IMR-90 (cell line): ENCODE measurements at regions not wholly inside any gene's neighbourhood (a gene's known extent, or its start where the extent isn't known, plus 50 kb on each side); places are given as distances from the start of the nearest gene placed in this dataset.

Experiments
- ATAC-seq: fragments of 200-7000 bp; cut with Tn5 transposase; 2 replicates; pipeline ENCODE4 v1.9.1; 2020; ENCODE audit warnings: low read depth, mild to moderate bottlenecking, moderate library complexity
- BruUV-seq: library from RNA; stranded (reverse); fragments of 400-500 nt; replicated peaks from 2 replicates; lab custom pipeline; 2021; lab: Mats Ljungman, UMichigan
- CTCF ChIA-PET: fragments of 300-600 bp; formaldehyde crosslinking; extraction: SDS; loops from one replicate; lab custom pipeline; 2021; ENCODE audit warnings: antibody characterized with exemption; lab: Yijun Ruan, JAX
- POLR2A ChIA-PET: fragments of 300-600 bp; sonication (Branson Sonifier 250); formaldehyde crosslinking; loops from one replicate; lab custom pipeline; 2022; ENCODE audit warnings: antibody characterized with exemption; ENCODE audit not compliant: unreplicated experiment; lab: Charles Lee
- DNase-seq: peaks from one replicate; pipeline ENCODE4 v3.0.0; 2013
- H2AFZ ChIP-seq: replicated peaks from 2 replicates; pipeline ENCODE3; 2013; ENCODE audit warnings: low read length, mild to moderate bottlenecking; ENCODE audit not compliant: poor library complexity
- H2AK5ac ChIP-seq: 2 replicates; pipeline ENCODE4 v1.6.1; 2013; ENCODE audit warnings: low read depth, low read length, inconsistent platforms
- H2AK9ac ChIP-seq: replicated peaks from 2 replicates; pipeline ENCODE3; 2013; ENCODE audit warnings: mild to moderate bottlenecking, low read depth, low read length, moderate library complexity; ENCODE audit not compliant: poor library complexity
- H2BK120ac ChIP-seq: 2 replicates; pipeline ENCODE4 v1.6.1; 2013; ENCODE audit warnings: low read depth, low read length, inconsistent platforms
- H2BK15ac ChIP-seq: 3 replicates; pipeline ENCODE4 v1.6.1; 2013; ENCODE audit warnings: low read depth, low read length, inconsistent platforms
- H2BK20ac ChIP-seq: 2 replicates; pipeline ENCODE4 v1.6.1; 2013; ENCODE audit warnings: low read depth, mild to moderate bottlenecking, inconsistent platforms, low read length, moderate library complexity
- H2BK5ac ChIP-seq: 2 replicates; pipeline ENCODE4 v1.6.1; 2013; ENCODE audit warnings: mild to moderate bottlenecking, low read depth, low read length, inconsistent platforms; ENCODE audit not compliant: poor library complexity, severe bottlenecking
- H3K14ac ChIP-seq: replicated peaks from 2 replicates; pipeline ENCODE4 v1.6.1; 2013; ENCODE audit warnings: low read depth, low read length, inconsistent platforms
- H3K18ac ChIP-seq: 2 replicates; pipeline ENCODE4 v1.6.1; 2013; ENCODE audit warnings: low read depth, low read length, control low read depth
- H3K23ac ChIP-seq: 2 replicates; pipeline ENCODE4 v1.6.1; 2013; ENCODE audit warnings: low read depth, low read length, inconsistent platforms
- H3K27ac ChIP-seq: 2 replicates; pipeline ENCODE4 v1.5.1; 2013; ENCODE audit warnings: mild to moderate bottlenecking, control low read depth, low read length; ENCODE audit not compliant: insufficient read depth
- H3K27me3 ChIP-seq: 2 replicates; pipeline ENCODE4 v1.6.1; 2013; ENCODE audit warnings: low read length; ENCODE audit not compliant: control insufficient read depth, insufficient read depth
- H3K36me3 ChIP-seq: 2 replicates; pipeline ENCODE4 v1.6.1; 2013; ENCODE audit warnings: low read length, mixed read lengths; ENCODE audit not compliant: control insufficient read depth, insufficient read depth
- H3K4ac ChIP-seq: 2 replicates; pipeline ENCODE4 v1.6.1; 2013; ENCODE audit warnings: low read depth, low read length, inconsistent platforms
- H3K4me1 ChIP-seq: 2 replicates; pipeline ENCODE4 v1.6.1; 2013; ENCODE audit warnings: low read length, mixed read lengths; ENCODE audit not compliant: control insufficient read depth, insufficient read depth
- H3K4me2 ChIP-seq: 2 replicates; pipeline ENCODE4 v1.6.1; 2013; ENCODE audit warnings: low read depth, mild to moderate bottlenecking, control low read depth, low read length, moderate library complexity
- H3K4me3 ChIP-seq: 2 replicates; pipeline ENCODE4 v1.5.1; 2013; ENCODE audit warnings: low read depth, mild to moderate bottlenecking, control low read depth, low read length, moderate library complexity; ENCODE audit not compliant: insufficient read depth
- H3K56ac ChIP-seq: 2 replicates; pipeline ENCODE4 v1.6.1; 2013; ENCODE audit warnings: low read length, inconsistent platforms; ENCODE audit not compliant: insufficient read depth; ENCODE audit errors: extremely low read depth
- H3K79me1 ChIP-seq, 2 experiments: 2 replicates each; pipeline ENCODE4 v1.6.1; 2013; ENCODE audit warnings: low read length in 2 of 2, inconsistent platforms in 1 of 2, low read depth in 1 of 2
- H3K9ac ChIP-seq: 2 replicates; pipeline ENCODE4 v1.6.1; 2013; ENCODE audit warnings: low read depth, low read length, control low read depth
- H3K9me1 ChIP-seq: 2 replicates; pipeline ENCODE4 v1.6.1; 2013; ENCODE audit warnings: low read length, inconsistent platforms; ENCODE audit not compliant: insufficient read depth
- H3K9me3 ChIP-seq: 2 replicates; pipeline ENCODE4 v1.6.1; 2013; ENCODE audit warnings: low read length; ENCODE audit not compliant: control insufficient read depth, insufficient read depth
- H4K20me1 ChIP-seq: 2 replicates; pipeline ENCODE4 v1.6.1; 2013; ENCODE audit warnings: low read length, inconsistent platforms; ENCODE audit not compliant: insufficient read depth
- H4K5ac ChIP-seq: 2 replicates; pipeline ENCODE4 v1.6.1; 2013; ENCODE audit warnings: mild to moderate bottlenecking, low read depth, low read length, control low read depth
- H4K8ac ChIP-seq, 2 experiments: 2 replicates each; pipeline ENCODE4 v1.6.1; 2013; ENCODE audit warnings: low read depth in 2 of 2, low read length in 2 of 2, control low read depth in 1 of 2, inconsistent platforms in 1 of 2
- H4K91ac ChIP-seq: 2 replicates; pipeline ENCODE4 v1.6.1; 2013; ENCODE audit warnings: low read depth, low read length, inconsistent platforms; ENCODE audit not compliant: insufficient read depth
- SMC3 ChIP-seq: fragments of 150-350 bp; IDR thresholded peaks from 2 replicates; pipeline ENCODE4 v1.6.1; 2016; ENCODE audit warnings: low read depth, mild to moderate bottlenecking, antibody characterized with exemption, low read length, moderate library complexity
- WGBS, 2 experiments: methylation state at CpG; one replicate each; pipeline versions ENCODE4 v1.1.5 to v1.1.7; 2013; ENCODE audit warnings: missing lambda C conversion rate in 2 of 2; ENCODE audit not compliant: insufficient read length in 1 of 2; ENCODE audit errors: extremely low coverage in 2 of 2; 5-methylcytosine and 5-hydroxymethylcytosine counted together
- dilution Hi-C: fragments of 300-500 bp; cut with HindIII; formaldehyde crosslinking; loops from one replicate; pipeline ENCODE4 v1.14.3; 2018; ENCODE audit warnings: low sequenced_read_pairs; ENCODE audit not compliant: unreplicated experiment
- in situ Hi-C: fragments of 300-500 bp; cut with MboI; formaldehyde crosslinking; loops from 3 replicates; pipeline ENCODE4 v1.14.3; 2019; ENCODE audit warnings: low sequenced_read_pairs, inconsistent platforms, mixed read lengths
- intact Hi-C: fragments of 100-400 bp; cut with micrococcal nuclease; formaldehyde crosslinking; loops from 2 replicates; pipeline ENCODE4 v1.10.0; 2022

GRCh38 chr10:129179972-129180678 lies 286.9 kb upstream of the MGMT start:
- POLR2A ChIA-PET, result no interaction called here
- intact Hi-C loops, result no loop called here

More at GRCh38 chr10:129179972-129180678, 286.9 kb upstream of the MGMT start:
- Histone ChIP-seq H3K27ac (no peak overlapping the region), H3K4ac (no peak overlapping the region), H4K20me1 (no peaks in the 10 kb centered on the region), H4K8ac (no peak overlapping the region), H2AFZ (no peak overlapping the region), H3K4me3 (no peak overlapping the region), H2AK9ac (no peak overlapping the region), H3K14ac (no peak overlapping the region), H3K79me1 (no peaks in the 10 kb centered on the region), H3K4me1 (no peaks in the 10 kb centered on the region), H3K9me3 (peaks cover 2% of the 10 kb centered on the region; the same call in 1 of the 2 replicates), H3K9ac (no peak overlapping the region), H3K18ac (no peak overlapping the region), H2AK5ac (no peak overlapping the region), H2BK5ac (no peak overlapping the region), H4K5ac (no peak overlapping the region), H4K91ac (no peak overlapping the region), H3K23ac (no peak overlapping the region), H3K36me3 (no peaks in the 10 kb centered on the region), H3K27me3 (peaks cover 2% of the 10 kb centered on the region; the same call in 1 of the 2 replicates), H3K56ac (no peak overlapping the region), H2BK20ac (no peak overlapping the region), H2BK15ac (no peak overlapping the region), H3K9me1 (no peaks in the 10 kb centered on the region), H3K4me2 (no peak overlapping the region), H2BK120ac (no peak overlapping the region)
- no peak for TF ChIP-seq SMC3
- in situ Hi-C loops (no loop called here), dilution Hi-C loops (no loop called here)
- no peak for ATAC-seq
- no peak for DNase-seq
- CTCF ChIA-PET, result no interaction called here
- WGBS, 2 experiments, result 100% methylated on average over 2 of the region's 11 CpGs; no CpG with 5 or more reads in 1 of the 2 experiments
- BruUV-seq, result no TSS peak
